SK-N-SH (cell line): ENCODE measurements at regions not wholly inside any gene's neighbourhood (a gene's known extent, or its start where the extent isn't known, plus 50 kb on each side); places are given as distances from the start of the nearest gene placed in this dataset.

ENCODE experiments used
- CTCF ChIA-PET: fragments of 300-600, 350-600 bp; formaldehyde crosslinking; extraction: SDS; loops from one replicate; lab custom pipeline; 2021; lab: Yijun Ruan, JAX
- POLR2A ChIA-PET: fragments of 350-600 bp; sonication (Branson Sonifier 250); formaldehyde crosslinking; extraction: SDS; loops from one replicate; lab custom pipeline; 2020; ENCODE audit warnings: antibody characterized with exemption, inconsistent platforms; lab: Yijun Ruan, JAX
- DNase-seq: peaks from one replicate; pipeline ENCODE4 v3.0.0; 2012
- H2AFZ ChIP-seq: fragments of 200-600 bp; sonication (generic); 2 replicates; pipeline ENCODE4 v1.8.1; 2016; ENCODE audit warnings: antibody characterized with exemption, mild to moderate bottlenecking, low read depth
- H3F3A ChIP-seq: fragments of 200-600 bp; sonication (generic); replicated peaks from 2 replicates; pipeline ENCODE3; 2016; ENCODE audit warnings: antibody characterized with exemption, mild to moderate bottlenecking; ENCODE audit not compliant: insufficient read depth
- H3K27ac ChIP-seq, 2 experiments: fragments of 200-500 bp in 1 of 2; fragments of 200-600 bp in 1 of 2; sonication (Bioruptor generic) in 1 of 2; sonication (generic), shearing (Covaris generic) in 1 of 2; 2 replicates each; pipeline versions ENCODE4 v1.5.1 to v1.6.1; 2014 to 2016; ENCODE audit warnings: low read depth in 2 of 2, inconsistent platforms in 1 of 2, low read length in 1 of 2, mild to moderate bottlenecking in 1 of 2, mixed read lengths in 1 of 2
- H3K27me3 ChIP-seq: fragments of 200-600 bp; sonication (generic), shearing (Covaris generic); 2 replicates; pipeline ENCODE4 v1.6.1; 2016; ENCODE audit warnings: mixed run types; ENCODE audit not compliant: insufficient read depth
- H3K36me3 ChIP-seq, 2 experiments: fragments of 200-500 bp in 1 of 2; fragments of 200-600 bp in 1 of 2; sonication (Bioruptor generic) in 1 of 2; sonication (generic) in 1 of 2; replicated peaks in 1 of 2; 2 replicates each; pipeline versions ENCODE3 to v1.5.1; 2014 to 2016; ENCODE audit warnings: low read length in 1 of 2, mild to moderate bottlenecking in 1 of 2; ENCODE audit not compliant: insufficient read depth in 2 of 2, control insufficient read depth in 1 of 2
- H3K4me1 ChIP-seq, 2 experiments: fragments of 200-500 bp in 1 of 2; fragments of 200-600 bp in 1 of 2; sonication (Bioruptor generic) in 1 of 2; sonication (generic), shearing (Covaris generic) in 1 of 2; 2 replicates each; pipeline versions ENCODE4 v1.5.1 to v1.6.1; 2014 to 2016; ENCODE audit warnings: low read depth in 1 of 2, low read length in 1 of 2, mixed run types in 1 of 2; ENCODE audit not compliant: insufficient read depth in 2 of 2, control insufficient read depth in 1 of 2
- H3K4me2 ChIP-seq: fragments of 200-600 bp; sonication (generic), shearing (Covaris generic); 2 replicates; pipeline ENCODE4 v1.6.1; 2017; ENCODE audit warnings: mixed run types
- H3K4me3 ChIP-seq, 2 experiments: fragments of 200-500 bp in 1 of 2; fragments of 200-600 bp in 1 of 2; sonication (Bioruptor generic) in 1 of 2; sonication (generic), shearing (Covaris generic) in 1 of 2; 2 replicates each; pipeline versions ENCODE4 v1.5.1 to v1.8.1; 2014 to 2016; ENCODE audit warnings: low read depth in 2 of 2, inconsistent platforms in 1 of 2, low read length in 1 of 2, mild to moderate bottlenecking in 1 of 2, mixed read lengths in 1 of 2, moderate library complexity in 1 of 2
- H3K79me2 ChIP-seq: fragments of 200-600 bp; sonication (generic); 2 replicates; pipeline ENCODE4 v1.8.1; 2017; ENCODE audit warnings: mild to moderate bottlenecking; ENCODE audit not compliant: insufficient read depth
- H3K9ac ChIP-seq: fragments of 200-600 bp; sonication (generic); 2 replicates; pipeline ENCODE4 v1.6.1; 2017; ENCODE audit warnings: mixed run types
- H3K9me2 ChIP-seq: fragments of 200-600 bp; sonication (generic); 2 replicates; pipeline ENCODE4 v1.6.1; 2017; ENCODE audit warnings: mixed run types
- H3K9me3 ChIP-seq: fragments of 200-600 bp; sonication (generic); 2 replicates; pipeline ENCODE4 v1.6.1; 2017; ENCODE audit warnings: mixed run types, mild to moderate bottlenecking, moderate library complexity
- H4K20me1 ChIP-seq: fragments of 200-600 bp; sonication (generic); 2 replicates; pipeline ENCODE4 v1.6.1; 2017; ENCODE audit warnings: mild to moderate bottlenecking, mixed run types; ENCODE audit not compliant: insufficient read depth
- ELF1 ChIP-seq: IDR thresholded peaks from 2 replicates; pipeline ENCODE4 v1.4.0; 2012
- EP300 ChIP-seq, 2 experiments: IDR thresholded peaks; 2 replicates each; pipeline versions ENCODE4 v1.4.0 to v1.6.1; 2012; ENCODE audit warnings: borderline replicate concordance in 1 of 2, low read depth in 1 of 2, low read length in 1 of 2
- FOSL2 ChIP-seq: IDR thresholded peaks from 2 replicates; pipeline ENCODE4 v1.4.0; 2012; ENCODE audit warnings: low read depth, mild to moderate bottlenecking, moderate library complexity, borderline replicate concordance
- FOXJ3 ChIP-seq: sonication (generic); formaldehyde crosslinking; IDR thresholded peaks from 2 replicates; pipeline ENCODE4 v1.5.1; 2020; ENCODE audit warnings: mild to moderate bottlenecking, missing genetic modification reagents
- MEF2A ChIP-seq: IDR thresholded peaks from 2 replicates; pipeline ENCODE4 v1.4.0; 2012; ENCODE audit warnings: low read depth, borderline replicate concordance
- MXI1 ChIP-seq: IDR thresholded peaks from 2 replicates; pipeline ENCODE4 v1.6.1; 2012; ENCODE audit warnings: mild to moderate bottlenecking, low read depth, low read length, improper control_type of control experiment
- NFIC ChIP-seq: IDR thresholded peaks from 2 replicates; pipeline ENCODE4 v1.4.0; 2012; ENCODE audit warnings: borderline replicate concordance
- RAD21 ChIP-seq: IDR thresholded peaks from 2 replicates; pipeline ENCODE4 v1.6.1; 2012; ENCODE audit warnings: mild to moderate bottlenecking, low read length
- SIN3A ChIP-seq: IDR thresholded peaks from 2 replicates; pipeline ENCODE4 v1.6.1; 2012; ENCODE audit warnings: low read depth, mild to moderate bottlenecking, low read length, moderate library complexity, borderline replicate concordance
- TAF1 ChIP-seq: IDR thresholded peaks from 2 replicates; pipeline ENCODE4 v1.6.1; 2012; ENCODE audit warnings: low read depth, mild to moderate bottlenecking, low read length, moderate library complexity, borderline replicate concordance
- WGBS: methylation state at CpG from one replicate; pipeline ENCODE4 v1.1.6; 2017; ENCODE audit warnings: low lambda C conversion rate; 5-methylcytosine and 5-hydroxymethylcytosine counted together
- TF ChIP-seq, protein P1 (sequence below): fragments of 150-350 bp; IDR thresholded peaks from 2 replicates; pipeline ENCODE4 v1.6.1; 2016; ENCODE audit warnings: mild to moderate bottlenecking, low read depth, low read length
- TF ChIP-seq, protein P2 (sequence below): IDR thresholded peaks from 2 replicates; pipeline ENCODE4 v1.4.0; 2012; ENCODE audit warnings: low read depth, borderline replicate concordance
- TF ChIP-seq, protein P3 (sequence below): fragments of 150-350 bp; IDR thresholded peaks from 2 replicates; pipeline ENCODE4 v1.6.1; 2017; ENCODE audit warnings: antibody characterized with exemption, low read length, low read depth, borderline replicate concordance
- TF ChIP-seq, protein P4 (sequence below): IDR thresholded peaks from 2 replicates; pipeline ENCODE4 v1.4.0; 2012; ENCODE audit warnings: low read depth

DNA sequence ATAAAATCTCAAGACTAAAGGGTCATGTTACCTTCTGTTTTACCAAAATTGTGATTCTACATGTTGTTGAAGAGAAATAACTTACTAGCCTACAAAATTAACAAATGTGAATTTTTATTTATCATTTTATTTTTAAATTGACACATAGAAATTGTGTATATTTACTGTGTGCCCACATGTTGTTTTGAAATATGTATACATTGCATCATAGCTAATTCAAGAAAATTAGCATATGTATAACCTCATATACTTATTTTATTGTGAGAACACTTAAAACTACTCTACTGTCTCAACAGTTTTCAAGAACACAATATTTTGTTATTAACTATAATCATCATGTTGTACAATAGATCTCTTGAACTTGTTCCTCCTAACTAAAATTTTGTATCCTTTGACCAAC is 177.8 kb downstream of the EPM2A start (continued):
- TF ChIP-seq, protein P1, sequence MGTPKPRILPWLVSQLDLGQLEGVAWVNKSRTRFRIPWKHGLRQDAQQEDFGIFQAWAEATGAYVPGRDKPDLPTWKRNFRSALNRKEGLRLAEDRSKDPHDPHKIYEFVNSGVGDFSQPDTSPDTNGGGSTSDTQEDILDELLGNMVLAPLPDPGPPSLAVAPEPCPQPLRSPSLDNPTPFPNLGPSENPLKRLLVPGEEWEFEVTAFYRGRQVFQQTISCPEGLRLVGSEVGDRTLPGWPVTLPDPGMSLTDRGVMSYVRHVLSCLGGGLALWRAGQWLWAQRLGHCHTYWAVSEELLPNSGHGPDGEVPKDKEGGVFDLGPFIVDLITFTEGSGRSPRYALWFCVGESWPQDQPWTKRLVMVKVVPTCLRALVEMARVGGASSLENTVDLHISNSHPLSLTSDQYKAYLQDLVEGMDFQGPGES, result no peak
- TF ChIP-seq, protein P2, sequence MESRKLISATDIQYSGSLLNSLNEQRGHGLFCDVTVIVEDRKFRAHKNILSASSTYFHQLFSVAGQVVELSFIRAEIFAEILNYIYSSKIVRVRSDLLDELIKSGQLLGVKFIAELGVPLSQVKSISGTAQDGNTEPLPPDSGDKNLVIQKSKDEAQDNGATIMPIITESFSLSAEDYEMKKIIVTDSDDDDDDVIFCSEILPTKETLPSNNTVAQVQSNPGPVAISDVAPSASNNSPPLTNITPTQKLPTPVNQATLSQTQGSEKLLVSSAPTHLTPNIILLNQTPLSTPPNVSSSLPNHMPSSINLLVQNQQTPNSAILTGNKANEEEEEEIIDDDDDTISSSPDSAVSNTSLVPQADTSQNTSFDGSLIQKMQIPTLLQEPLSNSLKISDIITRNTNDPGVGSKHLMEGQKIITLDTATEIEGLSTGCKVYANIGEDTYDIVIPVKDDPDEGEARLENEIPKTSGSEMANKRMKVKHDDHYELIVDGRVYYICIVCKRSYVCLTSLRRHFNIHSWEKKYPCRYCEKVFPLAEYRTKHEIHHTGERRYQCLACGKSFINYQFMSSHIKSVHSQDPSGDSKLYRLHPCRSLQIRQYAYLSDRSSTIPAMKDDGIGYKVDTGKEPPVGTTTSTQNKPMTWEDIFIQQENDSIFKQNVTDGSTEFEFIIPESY, result no peak
- no peak for TF ChIP-seq NFIC
- no peak for TF ChIP-seq FOSL2
- no peak for TF ChIP-seq EP300 (IDR thresholded peaks at IDR 0.05; ENCODE audit: borderline replicate concordance in 1 of 2, low read depth in 1 of 2, low read length in 1 of 2)
- TF ChIP-seq FOXJ3, result no peak
- TF ChIP-seq, protein P3, sequence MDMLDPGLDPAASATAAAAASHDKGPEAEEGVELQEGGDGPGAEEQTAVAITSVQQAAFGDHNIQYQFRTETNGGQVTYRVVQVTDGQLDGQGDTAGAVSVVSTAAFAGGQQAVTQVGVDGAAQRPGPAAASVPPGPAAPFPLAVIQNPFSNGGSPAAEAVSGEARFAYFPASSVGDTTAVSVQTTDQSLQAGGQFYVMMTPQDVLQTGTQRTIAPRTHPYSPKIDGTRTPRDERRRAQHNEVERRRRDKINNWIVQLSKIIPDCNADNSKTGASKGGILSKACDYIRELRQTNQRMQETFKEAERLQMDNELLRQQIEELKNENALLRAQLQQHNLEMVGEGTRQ, result no peak
- no peak for TF ChIP-seq MEF2A

DNA sequence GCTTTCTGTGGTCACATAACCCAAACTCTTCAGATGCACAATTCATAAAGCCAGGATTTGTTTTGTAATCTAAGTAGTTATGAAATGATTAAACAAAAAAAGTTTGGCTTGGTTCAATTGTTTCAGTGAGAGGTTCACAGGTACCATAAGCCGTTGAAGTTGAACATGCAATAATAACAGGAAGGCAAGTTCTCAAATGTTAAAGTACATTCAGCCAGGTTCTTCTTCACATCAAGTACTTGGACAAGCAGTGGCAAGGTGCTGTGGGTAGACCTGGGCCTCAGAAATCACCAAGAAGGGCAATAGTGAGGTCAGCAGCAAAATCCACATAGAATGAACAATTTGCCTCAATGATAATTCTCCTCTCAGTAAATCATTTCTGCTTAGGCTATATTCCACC is 175.5 kb downstream of the EPM2A start:
- CTCF ChIA-PET, result no interaction called here
- H3K9me2 ChIP-seq, result no peaks in the 10 kb centered on the region
- no peaks in the 10 kb centered on the region for H4K20me1 ChIP-seq
- no peak overlapping the region for H3K9ac ChIP-seq
- no peak overlapping the region for H3K4me2 ChIP-seq
- TF ChIP-seq, protein P3, result no peak
- no peak for TF ChIP-seq ELF1
- TF ChIP-seq, protein P1, result no peak
- TF ChIP-seq RAD21, result no peak
- no peak for TF ChIP-seq SIN3A
- TF ChIP-seq EP300 (IDR thresholded peaks at IDR 0.05; ENCODE audit: borderline replicate concordance in 1 of 2, low read depth in 1 of 2, low read length in 1 of 2), result no peak
- TF ChIP-seq, protein P4, sequence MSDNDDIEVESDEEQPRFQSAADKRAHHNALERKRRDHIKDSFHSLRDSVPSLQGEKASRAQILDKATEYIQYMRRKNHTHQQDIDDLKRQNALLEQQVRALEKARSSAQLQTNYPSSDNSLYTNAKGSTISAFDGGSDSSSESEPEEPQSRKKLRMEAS, result no peak
- TF ChIP-seq MXI1, result no peak
- TF ChIP-seq TAF1, result no peak
- no peak overlapping the region for H2AFZ ChIP-seq
- DNase-seq, result no peak
- H3F3A ChIP-seq, result no peaks in the 10 kb centered on the region
- H3K4me1 ChIP-seq, result peaks cover 0 to 3% of the 10 kb centered on the region in 2 experiments; a peak in 1 of 4 replicates
- POLR2A ChIA-PET, result no interaction called here
- no peaks in the 10 kb centered on the region for H3K27me3 ChIP-seq
- no peak overlapping the region for H3K4me3 ChIP-seq
- H3K36me3 ChIP-seq, result no peaks in the 10 kb centered on the region
- H3K79me2 ChIP-seq, result no peaks in the 10 kb centered on the region
- H3K9me3 ChIP-seq, result no peaks in the 10 kb centered on the region
- H3K27ac ChIP-seq, result no peak overlapping the region
- 56% methylated on average over 1 of the region's 1 CpG for WGBS
